Hematopoietic multipotent progenitor cell (in vitro differentiated cells): ENCODE measurements at regions not wholly inside any gene's neighbourhood (a gene's known extent, or its start where the extent isn't known, plus 50 kb on each side); places are given as distances from the start of the nearest gene placed in this dataset. TPM values are rescaled to one million over a fixed set of nuclear protein-coding genes. Genes with fewer than 3 reads are reported as not detected.

Experiments used
- small RNA-seq: library from RNA; depleted of rRNA; stranded (forward); fragments of <200 nt; gene quantifications from one replicate; pipeline ENCODE3, GENCODE V24; 2012

Small RNA genes lying in the stretch of these regions (small RNA-seq; reads per million reads assigned to genes)
- gene AL357080.1 (not detected), gene MIR3668 (not detected), gene MIR4465 (not detected), gene RN7SKP106 (not detected), gene RNA5SP220 (not detected)
